Testis (tissue), 2 donors: ENCODE measurements at regions not wholly inside any gene's neighbourhood (a gene's known extent, or its start where the extent isn't known, plus 50 kb on each side); places are given as distances from the start of the nearest gene placed in this dataset.

Source experiments
- DNase-seq: peaks from one replicate; pipeline ENCODE4 v3.0.0-alpha.2; 2019
- H3K27ac ChIP-seq, 2 donors: fragments of 200-600 bp; sonication (generic); one replicate each; pipeline ENCODE4 v1.5.1; 2019
- H3K27me3 ChIP-seq: fragments of 200-600 bp; sonication (generic); one replicate; pipeline ENCODE4 v1.5.1; 2019
- H3K36me3 ChIP-seq: fragments of 200-600 bp; sonication (generic); one replicate; pipeline ENCODE4 v1.5.1; 2017; ENCODE audit warnings: low read depth; ENCODE audit errors: missing control alignments
- H3K4me1 ChIP-seq: fragments of 200-600 bp; sonication (generic); one replicate; pipeline ENCODE4 v1.5.1; 2019
- H3K4me3 ChIP-seq, 2 donors: fragments of 200-600 bp; sonication (generic); one replicate each; pipeline ENCODE4 v1.5.1; 2017 to 2019
- H3K9me3 ChIP-seq: fragments of 200-600 bp; sonication (generic); one replicate; pipeline ENCODE4 v1.5.1; 2017
- POLR2A ChIP-seq: fragments of 450-650 bp; IDR thresholded peaks from one replicate; pipeline ENCODE4 v1.6.1; 2017; ENCODE audit warnings: antibody characterized with exemption, mild to moderate bottlenecking, moderate library complexity
- WGBS, 2 donors: methylation state at CpG; one replicate each; pipeline ENCODE4 v1.1.5; 2018; 5-methylcytosine and 5-hydroxymethylcytosine counted together
- intact Hi-C: fragments of 100-400 bp; cut with DNase I; formaldehyde crosslinking; loops from one replicate; pipeline ENCODE4 v1.15.1; 2023; ENCODE audit warnings: low total_unique reads
- TF ChIP-seq, protein P1 (sequence below), 3 experiments: fragments of 450-650 bp in 2 of 3; fragments of 200-600 bp in 1 of 3; sonication (generic) in 1 of 3; IDR thresholded peaks; one replicate each; pipeline ENCODE4 v1.5.1; 2016 to 2019; ENCODE audit warnings: antibody characterized with exemption in 3 of 3, mild to moderate bottlenecking in 2 of 3, moderate library complexity in 1 of 3

- Histone ChIP-seq H3K4me3 (no peak overlapping the region), H3K27ac (no peak overlapping the region), H3K9me3 (no peaks in the 10 kb centered on the region), H3K36me3 (no peaks in the 10 kb centered on the region), H3K27me3 (no peaks in the 10 kb centered on the region), H3K4me1 (no peaks in the 10 kb centered on the region)
- intact Hi-C loops = no loop called here
- WGBS, 2 donors = 81 to 83% methylated on average over 9 of the region's 9 CpGs
- no peak for DNase-seq
- TF ChIP-seq, protein P1, sequence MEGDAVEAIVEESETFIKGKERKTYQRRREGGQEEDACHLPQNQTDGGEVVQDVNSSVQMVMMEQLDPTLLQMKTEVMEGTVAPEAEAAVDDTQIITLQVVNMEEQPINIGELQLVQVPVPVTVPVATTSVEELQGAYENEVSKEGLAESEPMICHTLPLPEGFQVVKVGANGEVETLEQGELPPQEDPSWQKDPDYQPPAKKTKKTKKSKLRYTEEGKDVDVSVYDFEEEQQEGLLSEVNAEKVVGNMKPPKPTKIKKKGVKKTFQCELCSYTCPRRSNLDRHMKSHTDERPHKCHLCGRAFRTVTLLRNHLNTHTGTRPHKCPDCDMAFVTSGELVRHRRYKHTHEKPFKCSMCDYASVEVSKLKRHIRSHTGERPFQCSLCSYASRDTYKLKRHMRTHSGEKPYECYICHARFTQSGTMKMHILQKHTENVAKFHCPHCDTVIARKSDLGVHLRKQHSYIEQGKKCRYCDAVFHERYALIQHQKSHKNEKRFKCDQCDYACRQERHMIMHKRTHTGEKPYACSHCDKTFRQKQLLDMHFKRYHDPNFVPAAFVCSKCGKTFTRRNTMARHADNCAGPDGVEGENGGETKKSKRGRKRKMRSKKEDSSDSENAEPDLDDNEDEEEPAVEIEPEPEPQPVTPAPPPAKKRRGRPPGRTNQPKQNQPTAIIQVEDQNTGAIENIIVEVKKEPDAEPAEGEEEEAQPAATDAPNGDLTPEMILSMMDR (IDR thresholded peaks at IDR 0.05) = peak in 1 of 3 experiments; percentile 9
- TF ChIP-seq POLR2A = no peak
Measured at GRCh38 chr20:60993433-60994044, 258.5 kb upstream of the CDH4 start.

DNA sequence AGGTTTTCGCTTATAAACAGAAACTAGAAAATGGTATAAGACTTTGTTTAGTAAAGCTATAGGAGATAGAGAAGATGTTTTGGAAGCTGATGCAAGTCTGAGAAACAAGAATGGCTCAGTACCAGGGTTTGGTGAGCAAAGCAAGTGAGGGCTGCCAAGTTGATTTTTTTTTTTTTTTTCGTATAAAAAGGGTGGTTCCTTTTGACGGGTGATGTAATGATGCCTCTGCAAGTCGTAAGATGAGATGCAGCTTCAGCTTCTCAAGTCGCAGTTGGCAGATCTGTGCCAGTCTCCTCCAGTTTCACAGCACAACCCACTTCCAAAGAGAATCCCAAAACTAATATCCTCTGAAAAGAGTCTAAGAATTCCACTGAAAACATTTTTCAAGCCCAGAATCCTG lies 252.8 kb upstream of the CDH4 start:
- TF ChIP-seq POLR2A = no peak
- TF ChIP-seq, protein P1 (IDR thresholded peaks at IDR 0.05) = no peak
- intact Hi-C loops = no loop called here
- H3K9me3 ChIP-seq = no peaks in the 10 kb centered on the region
- no peak for DNase-seq
- H3K27me3 ChIP-seq = no peaks in the 10 kb centered on the region
- 68% methylated on average over 5 of the region's 5 CpGs for WGBS, 2 donors
- H3K36me3 ChIP-seq = no peaks in the 10 kb centered on the region
- no peaks in the 10 kb centered on the region for H3K4me1 ChIP-seq
- no peak overlapping the region for H3K4me3 ChIP-seq
- H3K27ac ChIP-seq = no peak overlapping the region

DNA sequence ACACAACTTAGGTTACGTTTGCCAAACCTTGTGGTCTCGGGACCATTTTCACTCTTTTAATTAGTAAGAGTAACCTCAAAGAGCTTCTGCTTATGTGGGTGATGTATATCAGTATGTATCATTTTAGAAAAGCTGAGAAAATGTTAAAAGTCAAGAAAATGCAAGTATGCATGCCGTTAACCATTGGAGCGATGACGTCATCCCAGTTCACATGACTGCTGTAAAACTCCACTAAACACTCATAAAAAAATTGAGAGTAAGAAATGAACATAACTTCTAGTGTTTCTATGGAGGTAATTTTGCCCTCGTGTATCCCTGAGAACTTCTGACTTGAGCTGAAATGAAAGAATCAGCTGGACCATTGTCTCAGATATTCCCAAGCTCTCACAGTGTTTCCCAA lies 250.0 kb upstream of the CDH4 start:
- no peaks in the 10 kb centered on the region for H3K27me3 ChIP-seq
- H3K27ac ChIP-seq = no peak overlapping the region
- H3K4me1 ChIP-seq = no peaks in the 10 kb centered on the region
- 82 to 86% methylated on average over 6 of the region's 6 CpGs for WGBS, 2 donors
- no peak for TF ChIP-seq POLR2A
- TF ChIP-seq, protein P1 (IDR thresholded peaks at IDR 0.05) = no peak
- DNase-seq = no peak
- intact Hi-C loops = no loop called here
- H3K36me3 ChIP-seq = no peaks in the 10 kb centered on the region
- H3K4me3 ChIP-seq = no peak overlapping the region
- H3K9me3 ChIP-seq = no peaks in the 10 kb centered on the region

GRCh38 chr20:61014491-61014890 lies 237.6 kb upstream of the CDH4 start:
- TF ChIP-seq, protein P1 (IDR thresholded peaks at IDR 0.05) = no peak
- TF ChIP-seq POLR2A = no peak
- H3K36me3 ChIP-seq = no peaks in the 10 kb centered on the region
- H3K4me1 ChIP-seq = no peaks in the 10 kb centered on the region
- intact Hi-C loops = no loop called here
- no peak for DNase-seq
- WGBS, 2 donors = 32 to 45% methylated on average over 5 of the region's 5 CpGs
- no peak overlapping the region for H3K27ac ChIP-seq
- no peaks in the 10 kb centered on the region for H3K9me3 ChIP-seq
- H3K4me3 ChIP-seq = no peak overlapping the region
- H3K27me3 ChIP-seq = no peaks in the 10 kb centered on the region

GRCh38 chr20:61015602-61016001 lies 236.5 kb upstream of the CDH4 start:
- H3K9me3 ChIP-seq = no peaks in the 10 kb centered on the region
- no peaks in the 10 kb centered on the region for H3K4me1 ChIP-seq
- no peak for DNase-seq
- no peak overlapping the region for H3K27ac ChIP-seq
- intact Hi-C loops = no loop called here
- H3K36me3 ChIP-seq = no peaks in the 10 kb centered on the region
- no peak for TF ChIP-seq POLR2A
- TF ChIP-seq, protein P1 (IDR thresholded peaks at IDR 0.05) = no peak
- H3K27me3 ChIP-seq = no peaks in the 10 kb centered on the region
- H3K4me3 ChIP-seq = no peak overlapping the region
- 72 to 82% methylated on average over 6 of the region's 6 CpGs for WGBS, 2 donors
